Stimulated activated CD4-positive, alpha-beta T cell treated with anti-CD3 and anti-CD28 coated beads, Interleukin-15, amount 100 ng/mL, for 24 hours (primary cell): ENCODE measurements at regions not wholly inside any gene's neighbourhood (a gene's known extent, or its start where the extent isn't known, plus 50 kb on each side); places are given as distances from the start of the nearest gene placed in this dataset.

Source experiments
- DNase-seq: peaks from one replicate; pipeline ENCODE4 v3.0.0-alpha.2; 2020

GRCh38 chr7:17523813-17524739, 225.6 kb downstream of the AHR start:
- no peak for DNase-seq

- no peak for DNase-seq
Measured at GRCh38 chr7:17524746-17525145, 226.3 kb downstream of the AHR start.

DNA sequence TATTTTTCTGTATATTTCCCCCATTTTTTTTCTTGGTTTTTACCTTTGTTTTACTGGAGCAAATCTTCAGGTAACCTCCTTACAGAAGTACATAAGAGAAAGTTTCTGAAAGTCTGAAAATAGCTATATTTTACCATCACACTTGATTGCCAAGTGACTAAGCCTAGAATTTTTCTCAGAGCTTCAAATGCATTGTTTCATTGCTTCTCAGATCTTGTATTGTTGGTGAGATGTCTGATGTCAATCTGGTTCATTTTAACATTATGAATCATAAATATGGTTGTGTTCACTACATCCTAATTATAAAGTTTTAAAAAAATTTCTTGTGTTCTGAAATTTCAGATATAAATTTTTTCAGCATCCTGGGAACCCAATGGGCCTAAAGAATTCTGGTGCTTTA, 228.2 kb downstream of the AHR start:
- DNase-seq: no peak

- no peak for DNase-seq
Measured at GRCh38 chr7:17528636-17529035, 230.2 kb downstream of the AHR start.

- DNase-seq: no peak
Measured at GRCh38 chr7:17530244-17530643, 231.8 kb downstream of the AHR start.

DNA sequence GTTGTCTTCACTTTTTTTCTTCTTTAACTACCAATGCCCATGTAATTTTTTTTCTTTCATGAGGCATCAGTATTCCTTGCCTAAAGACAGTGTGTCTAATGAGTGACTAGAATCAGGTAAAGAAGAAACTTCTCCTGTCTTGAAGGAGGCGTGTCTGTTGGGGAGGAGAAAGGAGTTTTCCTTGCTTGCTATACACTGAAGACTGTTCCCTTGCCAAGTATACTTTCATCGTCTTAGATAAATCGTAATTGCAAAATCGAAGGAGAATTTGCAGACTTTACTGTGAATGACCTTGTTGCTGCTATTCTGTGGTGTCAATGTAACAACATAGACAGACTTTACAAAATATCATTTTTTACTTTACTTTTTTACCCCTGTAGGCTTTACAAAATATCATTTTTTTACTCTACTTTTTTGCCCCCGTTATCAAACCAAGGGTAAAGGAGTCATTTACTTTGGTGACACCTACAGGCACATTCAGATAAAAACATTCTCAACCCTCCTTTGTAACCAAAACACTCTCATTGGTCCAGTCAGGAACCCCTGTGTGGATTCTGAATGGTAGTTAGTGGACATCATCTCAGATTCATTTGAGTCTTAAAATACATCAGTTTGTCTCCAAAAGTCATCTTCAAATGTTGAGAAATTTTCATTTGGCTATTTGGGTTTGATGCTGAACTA, 232.4 kb downstream of the AHR start:
- DNase-seq: no peak

DNA sequence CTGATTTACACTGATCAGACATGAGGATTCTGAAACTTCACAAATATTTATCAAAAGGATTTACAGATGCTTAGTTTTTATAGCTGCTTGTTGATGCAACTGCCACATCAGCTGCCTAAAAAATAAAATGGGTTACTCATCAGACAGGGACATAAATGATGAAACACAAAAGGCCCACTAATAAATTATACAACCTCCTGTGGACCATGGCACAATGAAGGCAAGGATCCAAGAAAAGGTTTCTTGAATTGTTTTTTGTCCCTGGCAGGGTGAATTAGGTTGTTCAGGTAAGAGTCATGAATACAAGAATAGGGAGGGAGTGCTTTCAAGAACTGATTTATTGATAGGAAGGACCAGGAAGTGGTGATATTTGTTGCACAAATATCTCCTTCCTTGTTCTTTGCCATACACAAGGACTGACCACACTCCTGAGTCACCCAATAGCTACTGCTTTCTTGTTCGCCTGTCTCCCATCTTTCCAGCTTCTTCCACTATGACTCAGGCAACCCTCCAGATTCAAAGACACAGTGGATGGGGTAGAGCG, 234.5 kb downstream of the AHR start:
- no peak for DNase-seq

DNA sequence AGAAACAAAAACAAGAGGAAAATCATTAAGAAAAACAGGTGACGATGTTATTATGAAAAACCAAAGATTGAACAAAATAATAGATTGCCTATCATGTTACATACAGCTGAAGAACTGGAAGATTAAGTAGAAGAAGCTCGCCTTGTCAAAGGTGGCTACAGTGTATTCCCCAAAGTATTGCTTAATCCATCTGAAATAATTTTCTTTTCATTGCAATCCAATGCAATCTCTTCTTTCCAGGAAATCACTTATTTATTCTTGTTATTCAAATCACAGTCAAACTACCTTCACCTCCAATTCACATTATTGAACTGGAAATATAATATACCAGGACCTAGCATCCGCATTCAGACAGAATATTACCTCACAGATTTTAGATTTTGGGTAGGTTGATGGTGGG, 235.9 kb downstream of the AHR start:
- no peak for DNase-seq

GRCh38 chr7:17535776-17536175, 237.3 kb downstream of the AHR start:
- DNase-seq: no peak

DNA sequence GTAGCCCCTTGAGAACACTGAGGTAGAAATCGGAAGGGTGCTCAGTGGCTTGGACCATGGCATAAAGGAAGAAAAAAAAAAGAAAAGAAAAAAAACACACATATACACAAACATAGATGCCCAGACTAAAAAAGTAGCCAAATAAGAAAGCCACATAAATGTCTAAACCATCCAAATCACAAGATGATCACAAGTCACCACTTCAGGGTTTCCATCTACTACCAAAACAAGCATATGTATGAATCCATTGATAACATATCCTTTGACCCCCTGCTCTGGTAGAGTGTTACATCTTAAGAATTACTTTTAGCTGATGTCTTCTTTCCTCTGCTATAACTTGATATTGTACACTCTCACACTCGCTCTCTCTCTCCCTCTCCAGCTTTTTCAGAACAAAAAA, 245.9 kb downstream of the AHR start:
- no peak for DNase-seq

- no peak for DNase-seq
Measured at GRCh38 chr7:17545348-17545747, 246.9 kb downstream of the AHR start.

DNA sequence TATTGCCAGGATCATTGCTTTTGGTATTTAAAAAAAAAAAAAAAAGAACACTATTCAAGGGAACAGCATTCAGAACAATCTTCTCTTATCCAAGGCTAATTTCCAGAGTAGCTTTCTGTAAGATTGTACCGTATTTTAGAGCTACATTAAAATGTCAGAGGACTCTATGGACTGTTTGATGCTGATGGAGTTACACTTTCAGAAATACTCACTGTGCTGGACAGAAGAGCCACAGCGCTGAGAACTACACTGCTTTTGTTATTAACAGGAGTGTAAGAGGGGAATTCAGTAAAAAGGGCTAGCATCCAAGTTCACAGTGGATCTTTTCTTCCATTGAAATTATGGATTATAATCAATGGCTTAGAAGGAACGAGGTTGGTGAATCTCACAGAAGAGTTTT, 247.7 kb downstream of the AHR start:
- no peak for DNase-seq

DNA sequence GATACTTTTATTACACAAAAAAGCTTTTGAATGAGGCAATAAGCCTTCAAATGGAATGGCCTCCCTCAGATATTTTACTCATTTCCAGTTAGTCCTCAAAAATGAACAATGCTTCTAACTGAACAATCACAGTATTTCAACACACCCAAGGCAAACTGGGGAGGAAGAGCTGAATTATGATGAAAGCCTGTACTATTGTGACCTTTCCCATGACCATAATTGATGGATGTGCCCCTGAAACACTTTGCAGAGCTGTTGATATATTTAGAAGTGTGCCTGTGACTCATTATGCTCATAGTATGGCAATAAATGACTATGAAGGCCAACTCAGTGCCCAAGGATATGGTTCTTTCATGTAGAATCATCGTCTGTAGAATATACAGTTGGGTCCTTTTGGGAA, 248.1 kb downstream of the AHR start:
- DNase-seq: no peak

DNA sequence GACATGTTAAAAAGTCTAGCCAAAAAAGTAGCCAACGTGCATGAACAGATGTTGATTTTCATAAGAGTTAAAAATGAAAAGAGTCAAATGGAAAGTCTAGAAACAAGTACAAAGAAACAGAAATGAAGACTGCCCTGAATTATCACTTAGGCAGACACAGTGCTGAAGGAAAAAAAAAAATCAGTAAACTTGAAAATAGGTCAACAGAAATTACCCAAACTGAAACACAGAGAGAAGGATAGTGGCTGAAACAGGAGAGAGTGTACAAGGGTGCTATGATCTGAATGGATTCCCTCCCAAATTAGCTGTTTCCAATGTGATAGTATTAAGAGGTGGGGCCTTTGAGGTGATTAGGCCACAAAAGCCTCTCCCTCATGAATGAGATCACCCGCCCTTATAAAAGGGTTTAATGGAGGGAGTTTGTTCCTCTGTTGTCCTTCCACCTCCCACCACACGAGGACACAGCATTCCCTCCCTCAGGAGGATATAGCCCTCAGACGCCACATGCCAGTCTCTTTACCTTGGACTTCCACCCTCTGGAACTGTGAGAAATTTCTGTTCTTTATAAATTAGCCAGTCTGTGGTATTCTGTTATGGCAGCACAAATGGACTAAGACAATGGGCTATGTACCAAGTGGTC, 249.7 kb downstream of the AHR start:
- DNase-seq: no peak

DNA sequence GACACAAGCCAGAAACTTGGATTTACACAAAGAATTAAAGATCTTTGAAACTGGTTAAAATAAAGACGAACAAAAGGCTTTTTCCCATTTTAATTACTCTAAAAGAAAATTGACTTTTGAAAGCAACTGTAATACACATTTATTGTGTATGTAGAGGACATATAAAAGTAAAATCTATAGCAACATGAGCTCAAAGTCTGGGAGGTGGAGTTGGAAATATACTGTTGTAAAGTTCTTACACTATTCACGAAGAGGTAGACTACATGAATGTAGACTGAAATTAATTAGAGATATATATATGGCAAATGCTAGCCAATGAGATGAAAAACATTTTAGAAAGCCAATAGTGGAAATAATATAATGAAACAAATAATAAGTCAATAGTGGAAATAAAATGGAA, 251.0 kb downstream of the AHR start:
- no peak for DNase-seq

DNA sequence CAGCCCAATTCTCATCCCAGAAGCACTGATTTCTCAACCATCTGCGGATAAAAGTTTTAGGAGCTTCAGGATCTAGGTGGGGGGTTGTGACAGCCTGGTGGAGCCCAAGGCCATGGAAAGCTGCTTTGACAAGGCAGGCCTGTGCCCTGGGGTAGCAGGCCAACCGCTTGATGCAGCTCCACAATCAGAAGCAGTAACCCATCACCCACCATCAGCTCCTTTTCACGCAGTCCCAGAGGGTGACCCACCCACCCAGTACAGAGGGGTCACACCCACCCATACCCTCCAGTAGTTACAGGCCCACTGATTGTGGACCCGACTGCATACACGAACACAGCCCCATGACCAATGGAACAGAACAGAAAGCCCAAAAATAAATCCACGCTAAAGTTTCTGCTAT, 253.9 kb downstream of the AHR start:
- no peak for DNase-seq

GRCh38 chr7:17552952-17553351, 254.5 kb downstream of the AHR start:
- no peak for DNase-seq

DNA sequence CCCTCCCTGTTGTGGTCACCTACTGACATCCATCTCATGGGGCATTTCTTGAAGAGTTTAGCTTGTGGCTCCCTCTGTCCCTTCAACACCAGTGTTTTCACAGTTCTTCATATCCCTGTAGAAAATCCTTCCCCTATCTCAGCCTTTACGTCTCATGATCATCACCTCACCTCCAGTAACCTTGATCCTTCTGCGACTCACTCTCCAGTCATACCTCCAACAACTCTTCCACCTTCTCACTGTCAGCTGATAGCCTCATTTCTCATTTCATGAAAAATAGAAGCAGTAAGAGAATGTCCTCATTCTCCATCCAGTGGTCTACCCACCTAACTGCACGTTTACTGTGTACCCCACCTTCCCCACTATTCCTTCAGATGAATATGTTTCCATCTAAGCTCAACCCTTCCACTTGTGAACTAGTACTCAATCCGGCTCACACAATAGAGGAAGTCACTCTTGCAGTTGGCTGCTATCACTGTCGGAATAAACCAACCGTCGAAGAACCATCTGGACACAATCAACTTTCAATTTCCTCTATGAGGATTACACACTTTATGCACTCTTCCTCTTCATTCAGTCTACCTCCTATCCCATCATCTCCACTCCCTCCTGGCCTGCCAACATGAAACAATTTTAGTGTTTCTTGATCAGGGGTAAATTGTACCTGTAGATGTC, 256.0 kb downstream of the AHR start:
- no peak for DNase-seq

DNA sequence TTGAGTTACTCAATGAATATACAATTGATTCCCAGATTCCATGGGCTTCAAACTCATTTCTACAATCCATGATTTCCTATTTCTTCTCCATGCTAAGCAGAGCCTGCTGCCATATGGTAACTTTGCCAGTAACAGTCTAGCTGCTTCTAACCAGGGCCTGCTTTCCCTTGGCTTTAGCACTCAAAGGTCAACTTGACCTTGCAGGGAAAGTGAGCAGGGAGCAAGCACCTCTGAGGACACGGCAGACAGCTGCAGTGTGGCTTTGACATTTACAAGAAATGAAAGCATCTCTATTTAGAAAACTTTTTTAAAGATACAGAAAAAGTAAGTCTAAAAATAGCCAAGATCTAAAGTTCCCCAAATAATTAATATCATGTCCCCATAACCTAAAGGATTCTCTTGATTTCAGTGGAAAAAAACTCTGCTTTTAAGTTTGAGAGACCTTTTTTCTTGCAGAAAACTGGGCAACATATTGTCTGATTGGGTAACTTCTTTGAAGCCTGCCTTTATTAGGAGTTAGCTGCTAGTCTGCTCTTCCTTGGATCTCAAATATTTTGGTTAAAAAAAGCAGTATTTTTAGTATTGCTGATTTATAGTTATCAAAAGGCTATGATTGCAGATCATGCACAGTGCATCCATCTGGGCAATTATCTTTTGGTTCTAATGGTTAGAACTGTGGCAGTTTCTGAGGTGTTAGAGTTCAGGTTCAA, 257.9 kb downstream of the AHR start:
- DNase-seq: no peak

DNA sequence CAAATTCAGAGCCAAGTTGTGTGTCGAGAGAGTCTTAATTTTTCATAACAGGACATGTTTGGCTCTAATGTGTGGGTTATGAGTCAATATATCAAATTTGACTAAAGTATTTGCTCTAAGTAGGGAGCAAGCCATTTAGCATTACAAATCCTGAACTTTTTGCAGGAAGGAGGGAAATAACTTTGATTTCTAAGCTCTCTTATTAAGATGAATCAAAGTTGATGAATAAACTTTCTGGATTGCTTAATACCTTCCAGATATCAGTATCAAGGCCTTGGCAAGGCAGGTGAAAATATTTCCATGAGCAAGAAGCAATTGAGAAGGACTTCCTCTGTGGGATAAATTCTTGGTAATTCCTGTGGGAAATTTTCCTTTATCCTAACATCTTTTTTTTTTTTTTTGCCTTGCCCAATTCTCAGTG, 258.8 kb downstream of the AHR start:
- DNase-seq: no peak

- DNase-seq: no peak
Measured at GRCh38 chr7:17558135-17558534, 259.7 kb downstream of the AHR start.

DNA sequence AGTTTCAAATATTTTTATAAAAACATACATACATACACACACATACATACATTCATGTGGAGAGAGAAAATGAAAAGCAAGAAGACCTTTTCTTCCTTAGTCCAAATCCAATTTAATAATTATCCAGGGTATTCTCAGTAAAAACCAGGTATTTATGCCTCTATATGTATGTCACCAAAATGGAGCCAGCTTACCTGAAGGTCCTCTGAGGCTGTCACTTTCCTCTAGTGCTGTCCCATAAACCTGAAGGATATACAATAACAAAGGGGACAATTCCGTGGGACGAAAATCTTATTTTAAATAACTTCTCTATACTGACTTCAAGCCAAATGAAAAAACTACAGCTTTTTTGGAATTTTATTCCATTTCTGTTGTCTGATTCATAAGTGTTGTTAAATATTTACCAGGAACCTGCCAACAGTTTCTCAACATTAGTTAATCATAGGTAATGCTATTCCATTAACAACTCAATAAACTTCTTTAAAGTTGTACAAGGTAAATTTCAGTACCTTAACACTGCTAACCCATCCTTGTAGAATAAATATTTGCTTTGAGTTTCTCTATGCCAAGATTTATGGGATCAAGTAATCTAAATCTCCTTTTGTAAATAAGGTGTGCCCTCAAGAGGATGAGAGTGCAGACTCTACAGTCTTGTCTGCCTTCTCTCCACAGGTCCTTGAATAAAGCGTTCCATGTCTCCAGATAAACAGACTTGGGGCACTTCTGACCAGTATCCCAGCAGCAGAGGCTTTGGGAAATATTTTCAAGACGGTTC, 260.3 kb downstream of the AHR start:
- DNase-seq: no peak
